Heart right ventricle (tissue), 16 donors: ENCODE measurements at regions not wholly inside any gene's neighbourhood (a gene's known extent, or its start where the extent isn't known, plus 50 kb on each side); places are given as distances from the start of the nearest gene placed in this dataset.
A peak's percentile ranks its signal among the peaks of the same experiment; 100 is the strongest.

Experiments used
- ATAC-seq, 8 donors: fragments of 200-7000 bp; cut with Tn5 transposase; one replicate each; pipeline ENCODE4 v1.9.1; 2020; ENCODE audit warnings: mild to moderate bottlenecking in 8 of 8, moderate library complexity in 8 of 8, moderate number of reproducible peaks in 1 of 8
- DNase-seq, 2 donors: peaks; one replicate each; pipeline ENCODE4 v3.0.0-alpha.2; 2020
- H3K27ac ChIP-seq, 10 donors: fragments of 200-600 bp; sonication (generic) in 2 of 10; one replicate each; pipeline versions ENCODE4 v1.5.0 to v1.8.0; 2020 to 2022; ENCODE audit warnings: mild to moderate bottlenecking in 3 of 10
- H3K27me3 ChIP-seq, 7 donors: fragments of 200-600 bp; one replicate each; pipeline ENCODE4 v1.8.0; 2021 to 2022; ENCODE audit warnings: mild to moderate bottlenecking in 2 of 7
- H3K36me3 ChIP-seq, 9 donors: fragments of 200-600 bp; sonication (generic) in 1 of 9; one replicate each; pipeline versions ENCODE4 v1.5.0 to v1.8.0; 2020 to 2022; ENCODE audit warnings: mild to moderate bottlenecking in 2 of 9
- H3K4me1 ChIP-seq, 9 donors: fragments of 200-600 bp; sonication (generic) in 1 of 9; one replicate each; pipeline versions ENCODE4 v1.5.0 to v1.8.0; 2020 to 2022; ENCODE audit warnings: mild to moderate bottlenecking in 4 of 9
- H3K4me3 ChIP-seq, 10 donors: fragments of 200-600 bp; sonication (generic) in 2 of 10; one replicate each; pipeline versions ENCODE4 v1.5.0 to v1.8.0; 2020 to 2022; ENCODE audit warnings: mild to moderate bottlenecking in 7 of 10, moderate library complexity in 2 of 10
- H3K9me3 ChIP-seq, 11 donors: fragments of 200-600 bp in 10 of 11; sonication (generic) in 2 of 11; one replicate each; pipeline versions ENCODE4 v1.5.0 to v1.8.0; 2013 to 2022; ENCODE audit warnings: mild to moderate bottlenecking in 2 of 11, control low read depth in 1 of 11, moderate library complexity in 1 of 11
- WGBS, 2 donors: extraction: QIAGEN DNeasy Blood & Tissue Kit; methylation state at CpG; one replicate each; pipeline ENCODE4 v1.1.7; 2013; ENCODE audit warnings: inconsistent platforms in 1 of 2; 5-methylcytosine and 5-hydroxymethylcytosine counted together
- intact Hi-C, 10 donors: fragments of 100-400 bp; cut with DNase I; formaldehyde crosslinking; loops; one replicate each; pipeline versions ENCODE4 v1.11.1 to v1.14.2; 2022
- TF ChIP-seq, protein P1 (sequence below), 9 donors: fragments of 200-600 bp; sonication (generic) in 2 of 9; IDR thresholded peaks; one replicate each; pipeline versions ENCODE4 v1.5.0 to v1.8.0; 2021 to 2022; ENCODE audit warnings: antibody characterized with exemption in 9 of 9, mild to moderate bottlenecking in 5 of 9, moderate library complexity in 1 of 9
- donor health status: Arrhythmogenic right ventricular cardiomyopathy.
- donor health status: ischemic (EF 13 %, LVEDD 7.1; RV severe dilation, severe dysfunction).
- donor health status: healthy with polysubstance abuse.
- donor health status: DM: no; HTN: yes; CAD: no.
- donor health status: DM: no; HTN: no; CAD: no.
- donor health status: ischemic (EF 25% LVEDD 6.9; RV normal size, moderate dysfunction).
- donor health status: ischemic (EF 25% LVEDD 5.7; RV mildly dilated, moderate dysfunction).
- donor health status: healthy.
- donor health status: DM: yes; HTN: yes; CAD: no.
- donor health status: Ischemic cardiomyopathy.
- donor health status: ischemic (EF 35%, LVEDD 5.7; RV mildly dilated, moderate dysfunction).
- donor health status: nonischemic (EF 11% LVEDD 7.7; RV severe dilation, severe dysfunction).
- donor health status: DM: yes; HTN: yes; CAD: no.
- donor health status: PGD.
- donor health status: ischemic (EF 29% LVEDD 5.4; RV normal size, mild dysfunction).
- donor health status: nonischemic (EF 23%, LVEDD 6.1; RV moderate dilation, normal function).

GRCh38 chr2:106976548-106976947 is 90.6 kb upstream of the ST6GAL2 start:
- WGBS, 2 donors: 74 to 79% methylated on average over 6 of the region's 6 CpGs
- Histone ChIP-seq H3K4me1 (no peaks in the 10 kb centered on the region), H3K9me3 (no peaks in the 10 kb centered on the region), H3K36me3 (no peaks in the 10 kb centered on the region), H3K27ac (no peak overlapping the region), H3K4me3 (no peak overlapping the region), H3K27me3 (peaks cover 0 to 3% (median 0%) of the 10 kb centered on the region in 7 donors)
- TF ChIP-seq, protein P1, sequence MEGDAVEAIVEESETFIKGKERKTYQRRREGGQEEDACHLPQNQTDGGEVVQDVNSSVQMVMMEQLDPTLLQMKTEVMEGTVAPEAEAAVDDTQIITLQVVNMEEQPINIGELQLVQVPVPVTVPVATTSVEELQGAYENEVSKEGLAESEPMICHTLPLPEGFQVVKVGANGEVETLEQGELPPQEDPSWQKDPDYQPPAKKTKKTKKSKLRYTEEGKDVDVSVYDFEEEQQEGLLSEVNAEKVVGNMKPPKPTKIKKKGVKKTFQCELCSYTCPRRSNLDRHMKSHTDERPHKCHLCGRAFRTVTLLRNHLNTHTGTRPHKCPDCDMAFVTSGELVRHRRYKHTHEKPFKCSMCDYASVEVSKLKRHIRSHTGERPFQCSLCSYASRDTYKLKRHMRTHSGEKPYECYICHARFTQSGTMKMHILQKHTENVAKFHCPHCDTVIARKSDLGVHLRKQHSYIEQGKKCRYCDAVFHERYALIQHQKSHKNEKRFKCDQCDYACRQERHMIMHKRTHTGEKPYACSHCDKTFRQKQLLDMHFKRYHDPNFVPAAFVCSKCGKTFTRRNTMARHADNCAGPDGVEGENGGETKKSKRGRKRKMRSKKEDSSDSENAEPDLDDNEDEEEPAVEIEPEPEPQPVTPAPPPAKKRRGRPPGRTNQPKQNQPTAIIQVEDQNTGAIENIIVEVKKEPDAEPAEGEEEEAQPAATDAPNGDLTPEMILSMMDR (IDR thresholded peaks at IDR 0.05): no peak
- ATAC-seq (no peak), DNase-seq (no peak)
- intact Hi-C loops: no loop called here

DNA sequence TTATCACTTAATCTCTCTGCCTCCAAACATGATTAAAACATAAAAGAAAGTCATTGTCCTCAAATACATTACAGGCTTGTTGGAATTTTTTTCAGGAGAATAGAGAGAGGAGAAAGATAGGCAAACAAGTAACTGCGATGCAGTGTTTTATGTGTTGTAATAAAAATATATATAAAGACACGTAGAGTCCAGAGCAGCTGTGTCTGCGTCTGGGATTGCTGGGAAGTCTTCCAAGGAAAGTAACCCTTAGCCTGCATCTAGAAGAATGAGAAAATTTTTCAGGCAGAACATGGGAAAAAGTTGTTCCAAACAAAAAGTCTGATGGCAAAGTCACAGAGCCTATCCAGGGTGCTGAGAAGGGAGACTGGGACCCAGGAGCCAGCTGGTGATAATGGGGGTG is 91.8 kb upstream of the ST6GAL2 start:
- DNase-seq: no peak
- H3K27me3 ChIP-seq: peaks cover 0 to 3% (median 0%) of the 10 kb centered on the region in 7 donors
- no peaks in the 10 kb centered on the region for H3K36me3 ChIP-seq
- 62 to 63% methylated on average over 3 of the region's 3 CpGs for WGBS, 2 donors
- H3K9me3 ChIP-seq: no peaks in the 10 kb centered on the region
- no peak overlapping the region for H3K27ac ChIP-seq
- H3K4me3 ChIP-seq: no peak overlapping the region
- no peaks in the 10 kb centered on the region for H3K4me1 ChIP-seq
- intact Hi-C loops: no loop called here
- TF ChIP-seq, protein P1 (IDR thresholded peaks at IDR 0.05): no peak
- peak in 1 of 8 donors; percentile 28 for ATAC-seq

DNA sequence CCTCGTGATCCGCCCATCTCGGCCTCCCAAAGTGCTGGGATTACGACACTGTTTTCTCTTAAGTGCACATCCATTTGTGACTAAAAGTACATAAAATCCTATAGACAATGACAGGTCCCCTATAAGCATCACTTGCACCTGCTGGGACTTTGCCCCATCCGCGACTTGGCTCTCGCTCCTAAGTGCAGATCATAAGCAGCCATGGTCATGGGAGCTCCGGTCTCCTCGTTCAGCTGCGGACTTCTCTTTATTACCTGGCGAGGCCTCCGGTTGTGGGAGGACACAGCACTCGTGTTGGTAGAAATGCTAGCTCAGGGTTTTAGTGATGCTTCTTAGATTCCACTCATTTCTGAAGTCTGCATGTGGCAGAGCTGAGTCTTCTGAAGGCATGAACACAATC is 92.7 kb upstream of the ST6GAL2 start:
- H3K27me3 ChIP-seq: no peaks in the 10 kb centered on the region
- DNase-seq (no peak), ATAC-seq (no peak)
- H3K9me3 ChIP-seq: no peaks in the 10 kb centered on the region
- H3K4me1 ChIP-seq: no peaks in the 10 kb centered on the region
- H3K27ac ChIP-seq: no peak overlapping the region
- no peak overlapping the region for H3K4me3 ChIP-seq
- WGBS, 2 donors: 90 to 92% methylated on average over 13 of the region's 13 CpGs
- H3K36me3 ChIP-seq: no peaks in the 10 kb centered on the region
- intact Hi-C loops: no loop called here
- TF ChIP-seq, protein P1 (IDR thresholded peaks at IDR 0.05): no peak

- 68 to 80% methylated on average over 1 of the region's 1 CpG for WGBS, 2 donors
These were observed 95.5 kb upstream of the ST6GAL2 start for GRCh38 chr2:106981491-106981890.

More at GRCh38 chr2:106981491-106981890, 95.5 kb upstream of the ST6GAL2 start:
- ATAC-seq: no peak
- Histone ChIP-seq H3K27me3 (no peaks in the 10 kb centered on the region), H3K27ac (no peak overlapping the region), H3K36me3 (no peaks in the 10 kb centered on the region), H3K4me1 (no peaks in the 10 kb centered on the region), H3K4me3 (no peak overlapping the region), H3K9me3 (peaks cover 0 to 5% (median 0%) of the 10 kb centered on the region in 11 donors)
- intact Hi-C loops: no loop called here
- TF ChIP-seq, protein P1 (IDR thresholded peaks at IDR 0.05): no peak
- no peak for DNase-seq
